GM18505 (cell line): ENCODE measurements at regions not wholly inside any gene's neighbourhood (a gene's known extent, or its start where the extent isn't known, plus 50 kb on each side); places are given as distances from the start of the nearest gene placed in this dataset.
A peak's percentile ranks its signal among the peaks of the same experiment; 100 is the strongest.

Experiments used
- ATAC-seq: cut with Tn5 transposase; IDR thresholded peaks from one replicate; pipeline ENCODE4 v1.9.1; 2021; ENCODE audit not compliant: unreplicated experiment
- POLR2A ChIP-seq: IDR thresholded peaks from 4 replicates; pipeline ENCODE4 v1.6.1; 2011; ENCODE audit warnings: borderline replicate concordance; ENCODE audit not compliant: insufficient read depth, insufficient read length; ENCODE audit errors: extremely low read depth

GRCh38 chr6:53216301-53216700, 67.7 kb upstream of the GCM1 start:
- no peak for ATAC-seq

GRCh38 chr6:53214172-53214571, 65.5 kb upstream of the GCM1 start:
- no peak for ATAC-seq
- no peak for TF ChIP-seq POLR2A

More at GRCh38 chr6:53216301-53216700, 67.7 kb upstream of the GCM1 start:
- TF ChIP-seq POLR2A = no peak

GRCh38 chr6:53210811-53211210, 62.2 kb upstream of the GCM1 start:
- no peak for ATAC-seq
- no peak for TF ChIP-seq POLR2A

GRCh38 chr6:53209681-53210080, 61.0 kb upstream of the GCM1 start:
- ATAC-seq = no peak

GRCh38 chr6:53205778-53206177, 57.1 kb upstream of the GCM1 start:
- no peak for TF ChIP-seq POLR2A
- no peak for ATAC-seq

More at GRCh38 chr6:53209681-53210080, 61.0 kb upstream of the GCM1 start:
- TF ChIP-seq POLR2A = no peak

- no peak for TF ChIP-seq POLR2A
- no peak for ATAC-seq
These were observed 54.8 kb upstream of the GCM1 start for GRCh38 chr6:53203483-53203882.

- TF ChIP-seq POLR2A = no peak
- ATAC-seq = no peak
These were observed 53.4 kb upstream of the GCM1 start for GRCh38 chr6:53202052-53202451.

- TF ChIP-seq POLR2A = no peak
- no peak for ATAC-seq
These were observed 52.6 kb upstream of the GCM1 start for GRCh38 chr6:53201270-53201669.

GRCh38 chr6:53199765-53200164, 51.1 kb upstream of the GCM1 start:
- no peak for TF ChIP-seq POLR2A

GRCh38 chr6:53199156-53199555, 50.5 kb upstream of the GCM1 start:
- peak; percentile 99 for ATAC-seq
- no peak for TF ChIP-seq POLR2A

More at GRCh38 chr6:53199765-53200164, 51.1 kb upstream of the GCM1 start:
- ATAC-seq = no peak
